NCI-H2196 treated with DMSO at 0.1 percent for 48 hours (cell line): ENCODE measurements at regions not wholly inside any gene's neighbourhood (a gene's known extent, or its start where the extent isn't known, plus 50 kb on each side); places are given as distances from the start of the nearest gene placed in this dataset.
"Not testable (repeated sequence)": the region's sequence is repeated elsewhere in the genome, so short reads cannot be mapped to it uniquely, and the experiment has no call there.

Experiments used
- DNase-seq: peaks from one replicate; lab custom pipeline; 2025; ENCODE audit not compliant: unreplicated experiment; lab: John Stamatoyannopoulos, UW

DNA sequence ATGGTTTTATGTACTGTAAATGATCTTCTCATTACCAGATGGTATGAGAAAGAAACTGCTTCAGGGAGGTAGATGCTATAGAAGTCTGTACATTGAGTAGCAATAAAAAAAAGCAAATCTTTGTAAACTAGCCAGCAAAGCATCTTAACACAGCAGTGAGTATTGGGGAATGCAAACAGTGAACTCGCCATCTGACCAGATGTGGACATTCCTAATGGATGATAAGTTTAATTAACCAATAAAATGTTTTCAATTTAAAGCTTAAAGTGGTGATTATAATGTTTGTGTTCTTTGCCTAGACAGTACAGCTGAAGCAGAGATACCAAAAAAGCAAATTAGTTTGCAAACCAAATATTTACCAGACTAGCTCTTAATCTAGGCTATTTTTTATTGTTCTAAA, 1144.2 kb downstream of the FAT4 start:
- no peak for DNase-seq

DNA sequence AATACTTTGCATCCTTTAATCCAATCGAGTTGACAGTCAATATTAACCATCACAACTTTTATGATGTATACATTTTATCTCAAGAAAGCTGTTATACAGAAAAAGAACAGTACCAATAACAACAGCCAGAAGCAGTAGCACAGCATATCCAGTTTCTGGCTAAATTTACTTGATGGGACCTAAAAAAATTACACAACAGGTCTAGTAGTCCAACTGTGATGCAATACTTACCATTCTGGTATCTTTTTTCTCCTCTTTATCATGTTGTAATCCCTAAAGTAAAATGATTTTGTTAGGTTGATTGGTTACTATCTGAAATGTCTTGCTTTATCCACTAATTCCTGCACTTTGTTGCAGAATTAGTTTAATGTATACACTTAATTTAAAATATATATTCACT, 1150.6 kb downstream of the FAT4 start:
- no peak for DNase-seq

DNA sequence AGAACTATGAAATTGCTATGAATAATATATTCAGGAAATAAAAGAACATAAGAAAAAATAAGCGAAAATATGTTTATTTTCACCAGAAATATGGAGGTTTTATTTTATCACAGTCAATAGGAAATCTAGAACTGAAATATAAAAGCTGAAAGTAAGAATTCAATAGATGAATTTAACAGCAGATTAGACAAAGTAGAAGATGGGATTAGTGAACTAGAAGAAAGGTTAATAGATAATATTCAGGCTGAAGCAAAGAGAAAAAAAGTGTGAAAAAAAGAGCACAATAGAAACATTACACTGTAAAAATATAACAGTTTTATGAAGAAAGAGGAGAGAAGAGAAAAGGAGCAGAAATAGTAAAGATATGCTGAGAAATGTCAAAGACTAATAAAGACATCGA, 1152.1 kb downstream of the FAT4 start:
- no peak for DNase-seq

DNA sequence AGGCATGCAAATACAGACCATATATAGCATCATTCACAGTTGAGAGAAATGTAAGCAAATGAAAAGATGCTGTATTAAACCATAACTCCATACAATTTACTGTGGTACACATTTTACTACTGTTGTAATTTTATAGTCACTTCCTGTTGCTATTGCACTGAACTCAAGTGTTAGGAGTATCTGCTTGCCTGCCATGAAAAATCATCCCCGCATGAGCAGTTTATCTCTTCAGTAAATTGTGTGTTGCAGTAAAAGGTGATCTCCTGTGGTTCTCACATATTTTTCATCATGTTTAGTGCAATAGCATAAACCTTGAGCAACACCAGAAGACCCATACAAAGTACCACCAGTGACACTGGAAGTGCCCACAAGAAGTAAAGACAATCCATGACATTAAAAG, 1153.4 kb downstream of the FAT4 start:
- DNase-seq, result no peak

DNA sequence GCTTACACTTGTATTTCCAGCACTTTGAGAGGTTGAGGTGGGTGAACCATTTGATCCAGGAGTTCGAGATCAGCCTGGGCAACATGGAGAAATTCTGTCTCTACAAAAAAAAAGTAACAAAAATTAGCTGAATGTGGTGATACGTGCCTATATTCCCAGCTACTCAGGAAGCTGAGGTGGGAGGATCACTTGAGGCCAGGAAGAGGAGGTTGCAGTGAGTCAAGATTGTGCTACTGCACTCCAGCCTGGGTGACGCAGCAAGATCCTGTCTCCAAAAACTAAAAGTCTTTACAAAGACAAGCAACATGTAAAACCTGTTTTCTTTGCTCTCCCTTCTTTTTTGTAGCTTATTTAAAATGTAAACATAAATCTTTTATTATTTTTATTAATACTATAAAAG, 1156.1 kb downstream of the FAT4 start:
- no peak for DNase-seq

DNA sequence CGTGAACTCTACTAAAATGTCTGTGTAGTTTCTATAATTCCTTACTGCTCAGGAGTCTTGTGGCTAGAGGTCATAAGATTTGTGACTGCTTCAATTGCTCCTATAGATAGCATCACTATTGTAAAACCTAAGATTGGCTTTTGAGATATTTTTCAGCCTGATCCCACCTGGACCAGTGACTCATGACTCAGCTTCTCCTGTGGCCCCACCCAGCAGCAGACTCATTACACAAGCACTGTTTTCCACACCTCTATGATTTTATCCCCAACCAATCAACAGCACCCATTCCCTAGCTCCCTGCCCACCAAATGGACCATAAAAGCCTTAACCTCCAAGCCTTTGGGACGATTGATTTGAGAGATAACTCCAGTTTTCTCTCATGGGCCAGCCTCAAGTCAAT, 1157.0 kb upstream of the INTU start:
- no peak for DNase-seq

DNA sequence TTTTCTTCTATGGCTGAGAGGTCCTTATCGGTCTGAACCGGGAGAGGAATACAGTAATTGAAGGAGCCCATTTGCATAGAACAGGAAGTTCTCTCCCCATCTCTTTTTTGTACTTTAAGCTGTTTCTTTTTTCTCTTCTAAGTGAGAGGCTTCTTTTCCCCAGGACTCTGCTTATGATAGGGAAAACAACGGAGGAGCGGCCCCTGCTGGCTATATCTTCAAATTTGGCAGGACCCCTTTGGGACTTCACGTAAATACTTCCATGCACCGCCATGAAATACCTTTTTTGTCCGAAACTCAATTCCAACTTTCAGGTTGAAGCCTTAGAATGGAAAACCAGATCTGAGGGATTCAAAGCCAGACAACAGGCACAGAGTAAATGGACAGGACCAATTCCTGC, 1153.0 kb upstream of the INTU start:
- no peak for DNase-seq

DNA sequence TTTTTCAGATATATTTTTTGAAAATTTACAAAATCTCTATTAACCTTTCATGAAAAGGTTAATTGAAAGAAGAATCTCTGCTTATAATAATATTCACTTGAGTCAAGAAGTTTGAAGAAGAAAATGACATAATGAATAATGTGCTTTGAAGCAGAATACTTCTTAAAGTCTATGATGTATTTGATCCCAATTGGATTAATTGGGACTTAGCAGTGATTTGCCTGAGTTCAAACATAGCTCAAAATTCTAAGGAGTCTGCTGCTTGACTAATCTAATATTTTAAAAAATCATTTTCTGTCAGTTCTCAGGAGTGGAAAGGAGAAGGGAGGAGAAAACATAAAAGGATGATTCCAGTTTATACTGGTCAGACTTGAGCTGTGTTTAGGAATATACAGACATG, 1150.4 kb upstream of the INTU start:
- no peak for DNase-seq

DNA sequence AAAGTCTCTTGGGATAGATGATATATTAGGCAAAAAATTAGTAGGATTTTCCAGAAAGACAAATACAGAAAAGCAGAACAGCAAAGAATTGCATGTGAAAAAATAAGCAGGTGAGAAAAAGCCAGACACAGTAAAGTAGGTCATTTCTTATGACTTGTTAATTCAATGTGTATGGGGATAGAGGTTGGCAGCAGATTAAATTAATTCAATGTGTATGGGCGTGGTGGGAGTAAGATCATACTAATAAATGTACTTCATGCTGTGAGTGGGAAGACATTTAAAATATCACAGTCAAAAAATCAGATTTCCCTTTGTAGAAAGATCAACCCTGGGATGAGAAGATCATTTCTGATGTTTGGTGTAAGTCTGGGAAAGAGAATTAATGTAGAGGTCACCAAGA, 1146.4 kb upstream of the INTU start:
- DNase-seq, result no peak

DNA sequence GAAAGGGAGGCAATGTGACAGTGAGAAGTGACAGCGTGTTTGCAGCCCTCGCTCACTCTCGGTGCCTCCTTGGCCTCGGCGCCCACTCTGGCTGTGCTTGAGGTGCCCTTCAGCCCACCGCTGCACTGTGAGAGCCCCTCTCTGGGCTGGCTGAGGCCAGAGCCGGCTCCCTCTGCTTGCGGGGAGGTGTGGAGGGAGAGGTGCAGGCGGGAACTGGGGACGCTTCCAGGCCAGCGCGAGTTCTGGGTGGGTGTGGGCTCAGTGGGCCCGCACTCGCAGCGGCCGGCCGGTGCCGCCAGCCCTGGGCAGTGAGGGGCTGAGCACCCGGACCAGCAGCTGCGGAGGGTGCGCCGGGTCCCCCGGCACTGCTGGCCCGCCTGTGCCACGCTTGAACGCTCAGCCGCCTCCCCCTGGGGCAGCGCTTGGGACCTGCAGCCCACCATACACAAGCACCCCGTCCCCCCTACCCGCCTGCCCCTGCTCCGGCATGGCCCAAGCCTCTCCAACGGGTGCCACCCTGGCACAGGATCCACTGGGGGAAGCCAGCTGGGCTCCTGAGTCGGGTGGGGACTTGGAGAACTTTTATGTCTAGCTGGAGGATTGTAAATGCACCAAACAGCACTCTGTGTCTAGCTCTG, 1142.8 kb upstream of the INTU start:
- DNase-seq, result no peak

DNA sequence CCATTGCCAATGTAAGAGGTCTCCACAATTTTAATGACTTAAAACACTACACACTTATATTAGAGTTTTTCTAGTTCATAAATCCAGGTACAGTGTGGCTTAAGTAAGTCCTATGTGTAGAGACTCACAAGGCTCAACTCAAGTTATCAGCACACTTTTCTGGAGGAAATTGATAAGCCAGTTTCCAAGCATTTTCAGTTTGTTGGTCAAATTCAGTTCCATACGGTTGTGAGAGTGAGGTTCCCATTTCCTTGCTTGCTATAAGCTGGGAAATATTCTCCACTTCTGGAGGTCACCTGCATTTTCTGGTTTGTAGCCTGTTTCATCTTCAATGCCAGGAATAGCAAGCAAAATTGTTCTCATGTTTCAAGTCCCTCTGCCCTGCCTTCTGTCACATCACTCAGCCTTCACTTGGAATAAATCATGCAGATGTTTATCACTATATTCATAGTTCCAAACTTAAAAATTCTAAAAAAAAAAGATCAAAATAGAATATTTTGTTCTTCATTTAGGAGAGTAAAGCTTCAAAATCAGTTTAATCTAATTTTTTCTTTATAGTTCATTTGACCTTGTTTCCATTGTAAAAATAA, 1137.5 kb upstream of the INTU start:
- no peak for DNase-seq

DNA sequence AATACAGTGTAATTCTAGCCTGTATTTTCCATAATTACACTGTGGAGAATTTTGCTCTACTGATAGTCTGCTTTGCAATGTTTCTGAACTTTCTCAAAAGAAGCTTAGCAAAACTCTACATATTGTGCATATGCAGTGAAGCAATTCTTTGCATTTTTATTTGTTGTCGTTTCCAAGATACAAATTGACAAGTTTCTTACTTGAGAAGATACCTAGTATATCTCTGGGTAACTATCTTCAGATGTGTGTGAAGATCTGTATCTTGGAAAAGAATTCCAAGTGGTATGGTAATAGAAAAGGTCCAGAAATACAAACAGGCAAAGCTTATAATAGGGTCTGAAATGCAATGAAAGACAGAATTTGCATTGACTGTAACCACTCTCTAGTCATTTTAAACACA, 1119.8 kb upstream of the INTU start:
- DNase-seq, result no peak

DNA sequence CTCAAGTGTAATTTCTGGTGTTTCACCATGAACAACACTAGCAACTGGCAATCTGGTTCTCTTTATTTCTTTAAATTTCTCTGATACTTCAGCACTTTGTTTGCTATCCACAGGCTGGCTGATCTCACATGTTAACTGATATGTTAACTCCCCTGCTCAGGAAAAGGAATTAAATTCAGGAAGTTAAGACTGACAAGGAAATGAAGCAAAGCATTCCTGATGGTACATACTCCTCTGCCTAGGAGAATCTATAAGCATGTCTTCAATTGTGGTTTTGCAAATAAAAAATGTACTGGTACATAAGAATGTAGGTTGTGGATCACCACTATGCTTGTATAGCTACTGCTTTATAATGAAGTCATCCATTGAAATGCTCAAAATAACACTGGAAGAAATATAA, 1119.2 kb upstream of the INTU start:
- DNase-seq, result no peak

DNA sequence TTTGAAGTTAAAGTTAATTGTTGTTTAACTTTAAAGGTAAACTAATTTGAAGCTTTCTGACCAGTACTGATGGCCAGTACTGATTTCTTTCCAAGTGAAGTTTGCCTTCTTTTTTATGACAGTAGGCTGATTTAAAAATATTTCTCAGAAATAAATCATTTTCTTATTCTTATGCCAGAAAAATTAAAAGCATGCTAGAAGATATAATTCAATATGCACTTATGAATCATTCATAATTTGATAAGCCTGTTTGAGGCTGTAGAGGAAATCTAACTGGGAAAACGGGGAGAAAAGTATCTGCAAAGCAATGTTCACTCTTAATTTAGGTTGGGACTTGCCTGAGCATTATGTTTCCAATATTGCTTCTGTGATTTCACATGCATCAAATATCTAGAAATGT, 1112.0 kb upstream of the INTU start:
- no peak for DNase-seq

DNA sequence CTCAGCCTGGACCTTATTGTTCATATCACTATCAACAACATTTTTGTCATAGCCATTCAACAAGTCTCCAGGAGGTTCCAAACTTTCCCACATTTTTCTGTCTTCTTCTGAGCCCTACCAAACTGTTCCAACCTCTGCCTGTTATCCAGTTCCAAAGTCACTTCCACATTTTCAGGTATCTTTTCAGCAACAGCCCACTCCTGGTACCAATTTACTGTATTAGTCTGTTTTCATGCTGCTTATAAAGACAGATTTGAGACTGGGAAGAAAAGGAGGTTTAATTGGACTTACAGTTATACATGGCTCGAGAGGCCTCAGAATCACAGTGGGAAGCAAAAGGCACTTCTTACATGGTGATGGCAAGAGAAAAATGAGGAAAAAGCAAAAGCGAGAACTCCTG, 1107.4 kb upstream of the INTU start:
- not testable (repeated sequence) for DNase-seq

DNA sequence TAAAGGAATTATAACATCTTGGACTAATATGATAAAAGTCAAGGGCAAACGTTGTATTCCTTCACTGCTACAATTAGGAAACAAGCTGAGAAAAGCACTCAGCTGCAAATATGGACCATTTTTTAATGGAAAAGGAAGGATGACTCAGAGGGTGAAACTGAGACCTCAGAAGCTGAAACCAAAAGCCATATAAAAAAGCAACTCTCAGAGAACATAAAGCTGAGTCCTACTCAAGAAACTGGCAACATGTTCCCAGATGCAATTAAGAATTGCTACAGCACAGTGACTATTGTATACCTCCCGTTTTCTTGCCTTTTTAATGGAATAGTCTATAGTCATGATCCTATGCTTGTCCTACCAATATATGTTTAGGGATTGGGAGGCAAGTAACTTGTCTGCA, 1106.4 kb upstream of the INTU start:
- no peak for DNase-seq

DNA sequence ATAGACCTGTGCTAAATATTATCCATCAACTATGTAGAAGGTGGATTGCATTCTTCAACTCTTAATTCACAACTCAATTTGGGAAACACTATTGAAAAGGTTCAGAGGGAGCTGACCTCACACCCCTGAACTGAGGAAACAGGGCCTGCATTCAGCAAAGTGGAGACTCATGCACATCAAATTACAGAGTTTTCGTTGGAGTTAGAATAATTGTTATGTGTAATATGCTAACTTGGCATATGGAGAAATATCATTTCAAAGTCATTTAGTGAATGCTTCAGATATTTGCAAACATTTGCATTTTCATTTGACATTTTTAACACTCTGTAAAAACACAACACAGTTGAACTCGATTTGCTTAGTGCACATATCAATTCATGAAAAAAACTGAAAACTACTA, 1102.8 kb upstream of the INTU start:
- no peak for DNase-seq

DNA sequence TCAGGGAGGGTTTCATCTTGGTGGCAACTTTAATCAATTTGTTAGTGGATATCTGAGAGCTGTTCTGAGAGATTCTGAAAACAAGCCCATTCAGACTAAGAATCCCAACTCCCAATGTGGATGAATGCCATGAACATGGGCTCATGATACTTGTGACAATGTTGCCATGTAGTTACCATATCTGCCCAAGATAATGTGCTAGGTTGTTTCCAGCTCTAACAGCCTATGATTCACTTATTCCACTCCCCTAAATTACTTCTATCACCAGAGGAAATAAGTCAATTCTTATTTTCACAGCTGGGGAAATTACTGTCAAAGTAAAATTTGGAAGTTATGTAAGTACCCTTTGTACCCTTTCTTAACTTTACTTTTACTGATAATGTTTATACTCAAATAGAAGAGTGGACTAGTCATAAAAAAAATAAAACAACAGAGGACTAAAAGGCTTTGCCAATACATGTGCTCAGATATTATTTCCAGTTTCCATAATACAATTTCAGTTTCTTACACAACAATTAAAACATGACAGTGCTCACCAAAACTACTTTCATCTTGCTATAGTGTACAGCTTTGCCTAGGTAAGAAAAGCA, 1101.7 kb upstream of the INTU start:
- DNase-seq, result no peak

DNA sequence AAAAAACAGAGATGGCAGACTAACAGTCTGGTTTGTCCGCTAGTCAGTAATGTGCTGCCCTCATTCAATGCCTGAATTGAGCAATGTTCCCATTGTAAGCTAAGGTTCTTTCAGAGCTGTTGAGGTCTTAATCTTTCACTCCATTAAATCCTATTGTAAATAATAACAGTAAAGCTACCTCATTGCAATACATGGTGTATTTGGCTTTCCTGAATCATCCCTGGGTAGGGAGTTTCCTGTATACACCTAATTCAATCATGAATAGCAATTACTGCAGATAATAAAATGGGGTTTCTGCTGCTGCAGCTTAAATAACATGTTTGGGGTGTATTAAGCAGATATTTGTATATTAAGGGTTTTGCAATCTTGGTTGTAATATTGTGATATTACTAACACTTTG, 1100.2 kb upstream of the INTU start:
- DNase-seq, result no peak

DNA sequence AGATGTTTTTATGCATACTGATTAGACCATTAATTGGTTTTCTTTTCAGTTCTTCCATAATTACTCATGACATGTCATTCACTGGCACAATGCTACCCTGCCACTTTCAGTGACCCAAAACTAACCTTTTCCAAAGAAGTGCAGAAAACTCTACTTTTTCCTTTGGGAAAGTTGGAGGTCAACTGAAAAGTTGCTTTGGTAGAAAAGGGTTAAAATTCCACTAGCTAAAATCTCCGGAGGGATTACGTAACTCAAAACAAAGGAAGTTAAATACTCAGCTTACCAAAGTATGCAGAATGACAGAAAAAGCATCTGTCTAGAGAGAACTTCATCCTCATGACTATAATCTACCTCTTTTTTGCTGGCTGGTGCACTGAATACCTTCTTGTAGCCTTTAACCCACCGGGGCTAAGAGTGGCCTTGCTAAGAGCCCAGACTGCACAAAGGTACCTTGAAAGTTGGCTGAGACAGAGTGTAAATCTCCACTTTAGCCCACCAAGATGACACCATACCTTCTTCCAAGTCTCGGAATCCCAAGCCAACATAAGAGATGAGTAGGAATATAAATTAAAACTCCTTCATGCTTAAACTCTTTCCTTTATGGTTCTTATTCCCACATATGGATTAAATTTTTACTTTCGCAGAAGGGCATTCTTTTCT, 1099.5 kb upstream of the INTU start:
- no peak for DNase-seq

DNA sequence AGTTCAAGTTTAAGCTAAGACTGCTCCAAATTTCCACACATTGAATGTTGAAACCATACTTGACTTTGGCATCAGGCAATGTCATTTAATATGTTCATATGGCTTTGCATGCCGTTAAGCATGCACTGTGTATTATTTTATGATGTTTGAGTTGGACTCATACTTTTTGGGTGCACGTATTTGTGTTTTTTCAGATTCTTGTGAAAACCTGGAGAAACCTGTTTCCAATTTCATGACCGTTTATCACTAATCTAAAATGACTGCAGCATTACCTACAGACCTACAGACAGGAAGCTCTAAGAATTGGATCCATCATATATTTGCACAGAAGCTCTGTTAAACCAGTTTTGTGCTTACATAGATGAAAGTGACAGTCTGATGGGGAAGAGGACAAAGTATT, 1093.0 kb upstream of the INTU start:
- DNase-seq, result no peak

DNA sequence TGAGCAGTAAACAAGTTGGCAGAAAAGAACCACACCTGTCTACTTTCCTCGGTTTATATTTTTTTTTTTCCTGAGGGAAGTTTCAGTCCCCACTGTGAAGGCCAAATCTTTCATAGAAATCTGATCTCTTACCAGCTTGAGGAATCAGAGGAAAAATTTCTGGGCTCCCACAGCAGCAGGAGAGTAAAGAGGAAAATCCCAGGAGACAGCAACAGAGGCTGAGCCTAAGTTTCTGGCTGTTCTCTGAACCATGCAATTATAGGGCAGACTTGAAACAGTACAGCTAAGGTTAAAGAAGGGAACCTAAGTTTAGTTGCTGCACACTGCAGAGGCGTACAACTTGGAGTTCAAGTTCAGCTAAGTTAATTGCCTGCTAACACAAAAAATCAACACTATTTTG, 1090.9 kb upstream of the INTU start:
- no peak for DNase-seq

DNA sequence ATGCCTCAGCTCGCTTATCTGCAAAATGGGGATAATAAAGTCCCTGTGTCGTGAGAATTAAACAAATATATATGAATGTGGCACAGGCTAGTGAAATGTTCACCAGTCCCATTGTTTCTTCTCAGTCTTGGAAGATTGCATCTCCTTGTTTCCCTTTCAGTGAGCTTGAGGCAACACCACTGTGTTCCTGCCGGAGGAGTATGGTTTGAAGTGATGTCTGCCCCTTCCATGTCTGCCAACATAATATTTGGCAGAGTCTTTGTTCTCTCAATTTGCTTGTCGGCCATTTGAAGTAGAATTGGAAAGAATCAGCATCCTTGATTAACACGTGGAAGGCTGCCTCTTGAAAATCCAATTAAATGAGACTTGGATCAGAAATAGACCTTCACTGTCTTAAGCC, 1088.5 kb upstream of the INTU start:
- DNase-seq, result no peak
